ENCODE measurements at regions not wholly inside any gene's neighbourhood (a gene's known extent, or its start where the extent isn't known, plus 50 kb on each side); places are given as distances from the start of the nearest gene placed in this dataset.

- H3K27me3 ChIP-seq = peaks cover 0 to 28% (median 0%) of the 10 kb centered on the region in 4 donors
- H3K4me3 ChIP-seq = no peak overlapping the region
- DNase-seq (ENCODE audit: extremely low spot score) = peak; percentile 88
- intact Hi-C loops (cut with DNase I) = no loop called here
- WGBS = 84% methylated on average over 6 of the region's 6 CpGs
- no peaks in the 10 kb centered on the region for H3K9me3 ChIP-seq
- H3K27ac ChIP-seq (replicated peaks in 1 of 4) = no peak overlapping the region
- no peak for TF ChIP-seq POLR2A (IDR thresholded peaks at IDR 0.05; ENCODE audit: low read depth)
- no peak for TF ChIP-seq CTCF (IDR thresholded peaks at IDR 0.05)
- no peak for TF ChIP-seq EP300 (IDR thresholded peaks at IDR 0.05)
- no peak for TF ChIP-seq POLR2AphosphoS5 (IDR thresholded peaks at IDR 0.05)
- peaks cover 0 to 13% (median 6%) of the 10 kb centered on the region in 4 donors for H3K4me1 ChIP-seq
- H3K36me3 ChIP-seq = no peaks in the 10 kb centered on the region
These were observed 156.3 kb upstream of the COBL start for GRCh38 chr7:51472873-51473272.

GRCh38 chr7:51471981-51472296, 155.3 kb upstream of the COBL start:
- WGBS = 33% methylated on average over 11 of the region's 11 CpGs
- no peaks in the 10 kb centered on the region for H3K36me3 ChIP-seq
- intact Hi-C loops (cut with DNase I) = no loop called here
- H3K27me3 ChIP-seq = peaks cover 0 to 28% (median 0%) of the 10 kb centered on the region in 4 donors
- TF ChIP-seq EP300 (IDR thresholded peaks at IDR 0.05) (no peak), POLR2AphosphoS5 (IDR thresholded peaks at IDR 0.05) (no peak), CTCF (IDR thresholded peaks at IDR 0.05) (no peak), POLR2A (IDR thresholded peaks at IDR 0.05; ENCODE audit: low read depth) (no peak)
- H3K4me1 ChIP-seq = peaks cover 0 to 13% (median 6%) of the 10 kb centered on the region in 4 donors
- peak overlapping the region in 1 of 4 donors; percentile 6 for H3K4me3 ChIP-seq
- no peaks in the 10 kb centered on the region for H3K9me3 ChIP-seq
- H3K27ac ChIP-seq (replicated peaks in 1 of 4) = no peak overlapping the region
- peak; percentile 80 for DNase-seq (ENCODE audit: extremely low spot score)

- Histone ChIP-seq H3K4me1 (peaks cover 0 to 13% (median 8%) of the 10 kb centered on the region in 4 donors), H3K27ac (replicated peaks in 1 of 4) (no peak overlapping the region), H3K4me3 (peak overlapping the region in 2 of 4 donors; percentile 6 to 14), H3K9me3 (no peaks in the 10 kb centered on the region), H3K27me3 (peaks cover 0 to 28% (median 0%) of the 10 kb centered on the region in 4 donors), H3K36me3 (no peaks in the 10 kb centered on the region)
- intact Hi-C loops (cut with DNase I) = no loop called here
- DNase-seq (ENCODE audit: extremely low spot score) = peak; percentile 81
- TF ChIP-seq POLR2AphosphoS5 (IDR thresholded peaks at IDR 0.05) (no peak), CTCF (IDR thresholded peaks at IDR 0.05) (no peak)
- WGBS = 14% methylated on average over 21 of the region's 33 CpGs
These were observed 154.8 kb upstream of the COBL start for GRCh38 chr7:51471210-51471980.

- no peaks in the 10 kb centered on the region for H3K9me3 ChIP-seq
- intact Hi-C loops (cut with DNase I) = no loop called here
- H3K27ac ChIP-seq (replicated peaks in 1 of 4) = no peak overlapping the region
- no peak for TF ChIP-seq CTCF (IDR thresholded peaks at IDR 0.05)
- no peak for TF ChIP-seq EP300 (IDR thresholded peaks at IDR 0.05)
- no peak for TF ChIP-seq POLR2AphosphoS5 (IDR thresholded peaks at IDR 0.05)
- TF ChIP-seq POLR2A (IDR thresholded peaks at IDR 0.05; ENCODE audit: low read depth) = no peak
- no peak overlapping the region for H3K4me3 ChIP-seq
- 52% methylated on average over 2 of the region's 2 CpGs for WGBS
- H3K36me3 ChIP-seq = no peaks in the 10 kb centered on the region
- H3K27me3 ChIP-seq = peaks cover 0 to 10% (median 0%) of the 10 kb centered on the region in 4 donors
- peaks cover 0 to 13% (median 8%) of the 10 kb centered on the region in 4 donors for H3K4me1 ChIP-seq
- DNase-seq (ENCODE audit: extremely low spot score) = no peak
These were observed 150.9 kb upstream of the COBL start for GRCh38 chr7:51467384-51468017.
